Ishikawa (cell line): ENCODE measurements at regions not wholly inside any gene's neighbourhood (a gene's known extent, or its start where the extent isn't known, plus 50 kb on each side); places are given as distances from the start of the nearest gene placed in this dataset.

Experiments
- CEBPB ChIP-seq: IDR thresholded peaks from 2 replicates; pipeline ENCODE4 v1.6.1; 2012
- EP300 ChIP-seq: IDR thresholded peaks from 2 replicates; pipeline ENCODE4 v1.6.1; 2012; ENCODE audit warnings: borderline replicate concordance
- FOXM1 ChIP-seq: IDR thresholded peaks from 2 replicates; pipeline ENCODE4 v1.6.1; 2012; ENCODE audit warnings: low read depth, borderline replicate concordance
- RAD21 ChIP-seq: IDR thresholded peaks from 2 replicates; pipeline ENCODE4 v1.6.1; 2012; ENCODE audit warnings: low read depth
- TAF1 ChIP-seq: IDR thresholded peaks from 2 replicates; pipeline ENCODE4 v1.6.1; 2012; ENCODE audit warnings: low read depth, mild to moderate bottlenecking
- TCF12 ChIP-seq: IDR thresholded peaks from 2 replicates; pipeline ENCODE4 v1.6.1; 2012; ENCODE audit warnings: low read depth
- TF ChIP-seq, protein P1 (sequence below): IDR thresholded peaks from 2 replicates; pipeline ENCODE4 v1.6.1; 2012
- TF ChIP-seq, protein P2 (sequence below): IDR thresholded peaks from 2 replicates; pipeline ENCODE4 v1.6.1; 2012; ENCODE audit warnings: low read depth, mild to moderate bottlenecking

DNA sequence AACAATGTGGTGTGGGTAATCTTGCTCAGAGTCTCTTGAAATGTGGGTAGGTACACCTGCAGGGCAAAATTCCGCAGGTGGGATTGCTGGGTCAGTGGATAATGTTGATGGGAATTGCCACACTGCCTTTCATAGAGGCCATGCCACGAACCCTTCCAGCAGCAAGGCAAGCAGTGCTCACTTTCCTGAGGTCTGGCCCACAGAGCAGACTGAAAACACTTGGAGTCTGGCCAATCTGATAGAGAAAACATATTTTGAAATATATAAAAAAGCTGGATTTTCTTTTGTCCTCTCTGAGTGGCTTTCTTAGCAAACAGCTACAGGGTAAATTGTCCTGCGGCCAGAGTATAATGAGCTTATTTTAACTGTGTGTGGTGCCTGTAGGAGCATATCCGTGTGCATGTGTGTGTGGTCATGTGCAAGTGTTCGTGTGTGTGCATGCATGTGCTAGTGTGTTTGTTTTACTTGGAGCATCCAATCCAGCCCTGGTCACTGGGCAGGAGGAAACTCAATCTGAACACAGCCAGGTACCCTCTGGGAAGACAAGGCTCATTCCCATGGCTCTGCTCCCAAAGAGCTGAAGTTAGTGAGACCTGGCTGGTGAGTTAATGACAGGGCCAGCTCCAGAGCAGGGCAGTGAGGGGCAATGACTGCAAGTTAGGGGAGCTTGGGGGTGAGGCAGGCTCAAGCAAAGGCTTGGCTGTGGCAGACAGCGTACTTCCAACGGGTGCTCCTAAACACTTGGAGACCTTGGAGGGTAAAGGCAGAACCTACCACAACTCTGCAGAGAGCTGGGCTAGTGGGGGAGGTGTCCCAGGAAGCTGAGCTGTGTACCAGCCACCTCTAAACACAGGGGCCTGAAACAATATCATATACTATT is 91.3 kb downstream of the PLXNA1 start:
- TF ChIP-seq TCF12 (no peak), TAF1 (no peak), FOXM1 (no peak), EP300 (no peak), RAD21 (no peak), CEBPB (no peak)
- TF ChIP-seq, protein P1, sequence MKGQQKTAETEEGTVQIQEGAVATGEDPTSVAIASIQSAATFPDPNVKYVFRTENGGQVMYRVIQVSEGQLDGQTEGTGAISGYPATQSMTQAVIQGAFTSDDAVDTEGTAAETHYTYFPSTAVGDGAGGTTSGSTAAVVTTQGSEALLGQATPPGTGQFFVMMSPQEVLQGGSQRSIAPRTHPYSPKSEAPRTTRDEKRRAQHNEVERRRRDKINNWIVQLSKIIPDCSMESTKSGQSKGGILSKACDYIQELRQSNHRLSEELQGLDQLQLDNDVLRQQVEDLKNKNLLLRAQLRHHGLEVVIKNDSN = no peak
- TF ChIP-seq, protein P2, sequence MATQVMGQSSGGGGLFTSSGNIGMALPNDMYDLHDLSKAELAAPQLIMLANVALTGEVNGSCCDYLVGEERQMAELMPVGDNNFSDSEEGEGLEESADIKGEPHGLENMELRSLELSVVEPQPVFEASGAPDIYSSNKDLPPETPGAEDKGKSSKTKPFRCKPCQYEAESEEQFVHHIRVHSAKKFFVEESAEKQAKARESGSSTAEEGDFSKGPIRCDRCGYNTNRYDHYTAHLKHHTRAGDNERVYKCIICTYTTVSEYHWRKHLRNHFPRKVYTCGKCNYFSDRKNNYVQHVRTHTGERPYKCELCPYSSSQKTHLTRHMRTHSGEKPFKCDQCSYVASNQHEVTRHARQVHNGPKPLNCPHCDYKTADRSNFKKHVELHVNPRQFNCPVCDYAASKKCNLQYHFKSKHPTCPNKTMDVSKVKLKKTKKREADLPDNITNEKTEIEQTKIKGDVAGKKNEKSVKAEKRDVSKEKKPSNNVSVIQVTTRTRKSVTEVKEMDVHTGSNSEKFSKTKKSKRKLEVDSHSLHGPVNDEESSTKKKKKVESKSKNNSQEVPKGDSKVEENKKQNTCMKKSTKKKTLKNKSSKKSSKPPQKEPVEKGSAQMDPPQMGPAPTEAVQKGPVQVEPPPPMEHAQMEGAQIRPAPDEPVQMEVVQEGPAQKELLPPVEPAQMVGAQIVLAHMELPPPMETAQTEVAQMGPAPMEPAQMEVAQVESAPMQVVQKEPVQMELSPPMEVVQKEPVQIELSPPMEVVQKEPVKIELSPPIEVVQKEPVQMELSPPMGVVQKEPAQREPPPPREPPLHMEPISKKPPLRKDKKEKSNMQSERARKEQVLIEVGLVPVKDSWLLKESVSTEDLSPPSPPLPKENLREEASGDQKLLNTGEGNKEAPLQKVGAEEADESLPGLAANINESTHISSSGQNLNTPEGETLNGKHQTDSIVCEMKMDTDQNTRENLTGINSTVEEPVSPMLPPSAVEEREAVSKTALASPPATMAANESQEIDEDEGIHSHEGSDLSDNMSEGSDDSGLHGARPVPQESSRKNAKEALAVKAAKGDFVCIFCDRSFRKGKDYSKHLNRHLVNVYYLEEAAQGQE = no peak
